COLO829 (cell line): ENCODE measurements at regions not wholly inside any gene's neighbourhood (a gene's known extent, or its start where the extent isn't known, plus 50 kb on each side); places are given as distances from the start of the nearest gene placed in this dataset.

Source experiments
- DNase-seq: peaks from one replicate; pipeline ENCODE4 v3.0.0; 2012; ENCODE audit warnings: low spot score

DNA sequence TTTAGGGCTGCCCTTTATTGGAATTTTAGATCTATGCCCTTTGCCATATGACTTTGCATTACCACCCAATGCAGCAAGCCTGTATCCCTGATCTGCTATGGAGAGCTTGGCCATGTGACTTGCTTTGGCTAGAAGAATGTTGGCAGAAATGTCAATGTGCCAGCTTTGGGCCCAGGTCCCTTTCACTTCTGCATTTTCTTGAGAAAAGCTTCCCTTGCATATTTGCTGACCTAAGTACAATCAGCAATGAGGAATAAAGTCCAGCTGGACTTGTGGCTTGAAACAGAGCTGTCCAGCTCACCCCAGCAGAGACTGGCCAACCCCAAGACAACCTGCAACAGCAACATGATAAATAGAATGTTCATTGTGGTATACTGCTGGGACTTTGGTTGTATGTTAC, 135.9 kb downstream of the PAH start:
- DNase-seq, result no peak

DNA sequence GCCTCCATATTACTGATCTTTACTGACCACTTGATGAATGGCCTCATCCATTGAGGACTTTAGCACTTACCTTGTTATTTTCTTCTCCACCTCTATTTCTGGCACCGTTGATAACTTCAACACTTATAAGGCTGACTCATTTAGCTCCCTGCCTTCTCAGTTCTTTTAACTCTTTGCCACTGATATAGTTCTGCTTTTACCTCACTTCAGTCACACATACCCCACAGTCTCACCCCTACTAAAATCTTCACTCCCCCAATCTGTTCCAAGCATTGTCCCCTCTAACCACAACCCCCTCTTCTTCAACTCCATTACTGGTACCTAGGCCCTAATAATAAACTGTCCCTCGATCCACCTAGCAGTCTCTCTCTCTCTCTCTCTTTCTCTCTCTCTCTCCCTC, 141.0 kb downstream of the PAH start:
- DNase-seq, result no peak

DNA sequence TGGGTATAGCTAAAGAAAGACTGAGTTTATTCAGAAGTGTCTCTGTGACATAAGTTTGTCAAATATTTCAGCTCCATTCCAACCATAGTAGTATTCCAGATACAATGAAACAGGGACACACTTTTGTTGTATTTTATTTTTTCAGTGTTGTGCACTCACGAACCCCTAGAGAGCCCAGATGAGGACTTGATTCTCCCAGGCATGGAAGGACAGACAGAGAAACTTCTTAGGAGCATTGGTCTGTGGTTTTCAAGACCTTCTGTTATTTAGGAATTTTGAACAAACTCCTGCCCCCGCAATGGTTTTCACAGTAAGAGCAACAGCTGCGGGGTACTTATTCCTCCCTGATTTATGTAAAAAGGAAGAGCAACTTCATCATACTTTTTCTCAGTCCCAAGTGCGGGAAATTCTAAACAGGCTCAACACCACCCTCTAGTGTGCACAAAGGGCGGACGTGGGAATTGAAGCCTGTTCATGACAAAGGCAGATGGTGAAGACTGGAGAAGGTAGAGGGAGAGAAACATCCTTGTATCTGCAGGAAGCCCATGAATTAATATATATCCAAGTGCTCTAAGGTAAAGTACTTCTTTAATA, 147.6 kb downstream of the PAH start:
- DNase-seq, result peak; percentile 75

DNA sequence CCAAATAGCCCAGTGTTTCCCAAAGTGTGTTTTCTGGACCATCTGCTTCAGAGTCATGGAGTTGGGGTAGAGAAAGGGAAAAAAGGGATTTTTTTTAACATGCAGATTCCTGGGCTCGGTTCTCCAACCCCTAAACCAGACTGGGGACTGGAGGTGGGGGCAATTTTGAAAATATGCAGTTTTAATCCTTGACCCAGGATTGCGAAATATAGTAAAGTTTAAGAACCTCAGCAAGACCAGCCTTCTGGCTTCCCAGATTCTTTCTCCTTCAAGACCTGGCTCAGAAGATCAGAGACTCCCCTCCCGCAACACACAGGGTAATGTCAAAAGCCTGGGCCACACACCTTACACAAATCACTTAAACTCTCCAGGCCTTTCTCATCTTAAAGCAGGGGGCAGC, 150.1 kb downstream of the PAH start:
- DNase-seq, result no peak

DNA sequence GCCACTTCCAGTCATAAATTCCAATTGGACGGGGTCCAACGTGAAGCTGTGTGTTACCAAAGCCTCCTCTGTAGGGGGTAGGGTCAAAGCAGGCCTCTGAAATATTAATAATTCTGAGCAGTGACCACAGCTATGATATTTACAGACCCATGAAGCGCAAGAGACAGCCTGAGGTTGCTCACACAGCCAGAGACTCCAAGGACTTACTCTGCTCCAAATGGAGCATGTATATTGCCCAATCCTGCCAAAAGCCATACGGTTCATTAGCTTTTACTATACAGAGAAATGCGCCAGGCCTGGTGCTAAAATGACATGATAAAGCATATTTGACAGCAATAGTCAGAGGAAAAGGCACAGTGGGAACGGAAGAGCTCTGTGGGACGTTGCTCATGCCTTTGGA, 151.3 kb downstream of the PAH start:
- DNase-seq, result no peak

DNA sequence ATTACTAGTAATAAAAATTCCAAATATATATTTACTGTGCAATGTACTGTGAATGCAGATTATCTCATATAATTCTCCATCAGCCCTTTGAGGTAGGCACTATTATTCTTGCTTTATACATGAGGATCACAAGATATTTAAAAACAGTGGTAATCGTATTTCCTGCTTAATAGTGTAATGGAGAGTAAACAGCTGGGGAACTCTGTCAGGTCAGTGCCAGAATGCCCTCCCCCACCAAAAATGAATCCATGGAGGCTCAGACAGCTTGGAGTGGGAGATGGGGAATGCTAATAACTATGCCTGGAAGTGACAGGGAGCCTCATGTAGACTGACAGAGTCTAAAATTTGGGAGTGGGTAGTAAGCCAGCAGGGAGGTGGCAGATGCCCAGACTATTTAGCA, 153.6 kb downstream of the PAH start:
- DNase-seq, result no peak

DNA sequence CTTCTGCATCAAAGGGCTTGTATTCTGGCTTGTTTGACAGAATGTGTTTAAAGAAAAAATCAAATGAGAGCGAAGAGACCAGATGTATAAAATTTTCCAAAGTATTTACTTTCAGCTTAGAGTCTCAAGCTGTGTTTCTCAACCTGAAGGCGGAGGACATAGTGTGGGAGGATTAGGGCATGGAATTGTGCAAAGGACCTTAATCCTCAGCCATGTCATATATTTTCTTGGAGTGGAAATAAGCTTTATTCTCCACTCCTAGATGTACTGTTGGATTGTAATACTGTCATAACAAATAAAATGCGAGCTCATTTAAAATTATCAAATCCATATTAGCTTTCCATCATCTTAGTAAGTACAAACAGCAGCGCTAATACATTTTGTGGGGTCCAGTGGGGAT, 154.0 kb downstream of the PAH start:
- DNase-seq, result no peak

DNA sequence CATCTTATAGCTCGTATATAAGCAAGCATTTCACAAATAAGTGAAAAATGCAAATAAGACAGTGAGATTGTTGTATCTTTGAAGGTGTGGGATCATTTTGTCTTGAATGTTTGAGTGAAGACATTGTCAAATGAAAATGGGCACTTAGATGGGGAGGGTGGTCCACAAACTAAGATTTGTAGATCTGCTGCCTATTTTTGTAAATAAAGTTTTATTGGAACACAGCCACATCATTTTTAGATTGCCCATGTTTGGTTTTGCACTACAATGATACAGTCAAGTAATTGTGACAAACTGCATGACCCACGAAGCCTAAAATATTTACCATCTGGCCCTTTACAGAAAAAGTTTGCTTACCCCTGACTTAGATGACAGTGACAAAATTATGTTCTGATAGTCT, 156.7 kb downstream of the PAH start:
- DNase-seq, result no peak

DNA sequence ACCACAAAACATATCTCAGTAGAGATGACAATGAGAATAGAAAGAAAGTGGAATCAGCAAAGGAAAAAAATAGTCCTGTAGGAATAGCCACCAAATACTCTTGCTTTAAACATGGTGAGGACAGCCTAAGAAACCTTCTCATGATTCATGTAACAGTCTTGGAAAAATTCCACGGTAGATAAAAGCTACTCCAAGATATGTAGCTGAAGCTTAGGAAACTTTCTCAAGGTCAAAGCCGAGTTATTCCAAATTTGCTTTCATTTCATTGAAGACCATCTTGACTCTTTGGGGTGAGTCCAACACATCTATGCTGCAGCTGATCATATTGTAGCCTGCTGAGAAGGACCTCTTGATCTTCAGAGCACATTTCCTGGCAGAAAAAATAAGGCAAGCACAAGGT, 157.6 kb downstream of the PAH start:
- no peak for DNase-seq

DNA sequence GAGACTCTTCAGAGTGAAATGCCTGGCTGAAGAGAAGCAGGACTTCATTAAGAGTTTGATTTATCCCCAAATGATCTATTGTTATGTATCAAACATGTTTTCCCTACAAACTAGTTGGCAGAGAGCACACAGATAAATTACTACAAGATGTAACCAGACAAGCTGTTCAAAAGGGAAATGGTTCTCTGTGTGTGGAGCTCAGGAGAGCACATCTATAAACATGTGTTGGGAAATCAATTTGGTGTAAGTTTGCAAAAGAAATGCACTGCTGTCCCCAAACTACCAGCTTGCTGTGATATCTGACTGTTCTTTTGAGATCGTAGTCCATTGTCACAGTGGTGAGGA, 159.2 kb downstream of the PAH start:
- DNase-seq, result no peak

DNA sequence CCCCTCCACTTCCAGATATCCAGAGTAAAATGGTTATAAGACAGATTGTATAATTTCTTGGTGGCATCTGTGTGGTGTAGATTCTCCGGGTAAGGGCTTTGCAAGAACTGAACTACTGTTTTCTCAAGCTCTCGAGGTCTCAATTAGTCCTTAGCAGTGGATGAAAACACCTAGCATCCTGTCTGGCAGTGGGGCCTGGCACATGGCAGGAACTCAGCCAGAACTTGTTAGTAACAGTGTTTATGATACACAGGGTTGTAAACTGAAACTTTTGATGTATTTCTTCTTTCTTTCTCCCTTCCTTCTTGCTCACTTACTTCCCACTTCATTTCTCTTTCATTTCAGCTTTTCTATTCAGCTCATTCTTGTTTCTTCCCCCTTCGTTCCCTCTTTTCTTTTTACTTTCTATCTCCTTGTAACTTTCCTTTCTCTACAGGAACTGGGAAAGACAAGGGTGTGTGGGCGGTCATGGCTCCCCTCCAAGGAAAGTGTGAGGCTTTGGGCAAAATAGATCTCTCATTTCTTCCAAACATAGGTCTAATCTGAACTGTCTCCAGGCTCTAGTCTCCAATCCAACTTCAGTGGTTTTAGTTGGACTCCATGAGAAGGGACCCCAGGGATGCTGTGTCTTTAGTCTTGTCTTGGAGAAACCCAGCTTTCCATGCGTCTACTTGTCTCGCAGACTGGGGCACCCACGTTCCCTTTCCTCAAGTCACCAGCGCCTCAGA, 159.7 kb downstream of the PAH start:
- DNase-seq, result no peak

DNA sequence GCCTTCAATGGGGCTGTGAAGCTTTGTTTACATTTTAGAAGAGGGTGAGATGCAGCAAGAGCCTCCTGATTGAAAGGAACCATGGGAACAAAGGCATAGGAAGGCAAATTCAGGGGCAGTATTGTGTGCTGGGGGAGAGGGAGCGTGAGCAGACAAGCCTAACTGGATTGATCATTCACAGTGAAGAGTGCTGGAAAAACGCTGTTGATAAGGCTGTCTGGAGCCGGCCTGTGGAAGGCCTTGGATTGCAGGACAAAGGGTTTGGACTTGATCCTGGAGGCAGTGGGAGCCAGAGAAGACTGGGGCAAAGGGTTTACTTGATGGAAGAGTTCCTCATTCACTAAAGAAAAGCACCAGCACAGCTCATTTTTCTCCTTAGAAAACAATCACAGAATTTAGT, 160.5 kb downstream of the PAH start:
- DNase-seq, result no peak

DNA sequence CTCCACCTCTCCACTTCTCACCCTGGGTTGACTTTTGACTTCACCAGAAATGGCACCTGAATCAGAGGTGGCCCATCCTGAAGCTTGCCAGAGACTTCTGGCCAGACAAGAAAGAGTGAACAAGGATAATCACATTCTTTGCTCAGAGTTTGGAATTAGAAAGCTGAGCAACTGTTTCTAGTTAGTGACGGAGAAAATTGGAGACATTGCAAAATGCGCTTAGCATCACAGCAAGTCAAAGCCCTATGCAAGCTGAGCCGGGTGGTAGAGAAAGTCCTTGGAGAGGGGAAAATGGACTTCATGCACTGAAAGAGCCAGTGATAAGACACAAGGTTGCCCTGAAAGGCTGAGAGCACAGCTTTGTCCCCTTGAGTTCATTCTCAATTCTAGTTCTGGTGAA, 161.8 kb downstream of the PAH start:
- DNase-seq, result no peak

DNA sequence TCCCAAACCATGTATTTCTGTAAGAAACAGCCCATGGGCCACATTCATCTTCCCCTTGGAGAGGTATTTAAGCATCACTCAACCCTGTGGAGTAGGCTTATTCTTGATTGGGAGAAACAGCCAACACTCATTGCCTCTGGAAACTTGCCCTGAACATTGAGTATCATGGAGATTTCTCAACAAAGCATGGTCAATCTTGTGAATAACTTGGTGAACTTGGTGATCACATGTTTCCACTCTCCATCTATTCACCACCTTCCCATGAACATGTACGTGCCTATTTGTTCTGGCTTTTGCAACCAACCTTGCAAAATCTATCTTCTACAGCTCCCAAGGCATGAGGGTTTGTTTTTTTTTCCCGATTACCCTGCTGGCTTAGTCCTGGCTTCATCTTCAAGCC, 163.2 kb downstream of the PAH start:
- DNase-seq, result no peak

DNA sequence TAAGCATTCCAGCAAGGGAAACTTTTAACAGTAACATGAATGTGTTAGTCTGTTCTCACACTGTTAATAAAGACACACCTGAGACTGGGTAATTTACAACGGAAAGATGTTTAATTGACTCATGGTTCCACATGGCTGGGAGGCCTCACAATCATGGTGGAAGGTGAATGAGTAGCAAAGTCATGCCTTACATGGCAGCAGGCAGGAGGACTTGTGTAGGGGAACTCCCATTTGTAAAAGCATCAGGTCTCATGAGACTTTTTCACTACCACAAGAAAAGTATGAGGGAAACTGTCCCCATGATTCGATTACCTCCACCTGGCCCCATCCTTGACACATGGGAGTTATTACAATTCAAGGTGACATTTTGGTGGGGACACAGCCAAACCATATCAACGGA, 168.3 kb downstream of the PAH start:
- no peak for DNase-seq

DNA sequence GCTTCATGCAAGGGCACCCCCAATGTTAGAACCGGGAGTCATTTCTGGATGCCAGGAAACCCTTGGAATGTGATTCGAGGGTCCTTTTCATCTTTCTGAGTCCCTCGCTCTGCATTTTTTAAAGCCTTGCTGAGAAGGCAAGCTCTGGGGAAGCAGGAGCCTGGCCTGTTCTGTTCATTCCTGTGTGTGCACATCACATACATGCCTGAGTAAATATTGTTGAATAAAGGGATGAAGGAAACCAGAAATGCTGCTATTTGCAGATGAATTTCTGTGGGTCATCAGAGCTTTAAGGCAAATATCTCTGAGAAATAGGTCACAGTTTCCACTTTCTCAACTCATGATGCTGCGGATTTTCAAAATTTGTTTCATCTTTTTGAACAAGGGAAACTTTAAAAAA, 170.1 kb downstream of the PAH start:
- no peak for DNase-seq

DNA sequence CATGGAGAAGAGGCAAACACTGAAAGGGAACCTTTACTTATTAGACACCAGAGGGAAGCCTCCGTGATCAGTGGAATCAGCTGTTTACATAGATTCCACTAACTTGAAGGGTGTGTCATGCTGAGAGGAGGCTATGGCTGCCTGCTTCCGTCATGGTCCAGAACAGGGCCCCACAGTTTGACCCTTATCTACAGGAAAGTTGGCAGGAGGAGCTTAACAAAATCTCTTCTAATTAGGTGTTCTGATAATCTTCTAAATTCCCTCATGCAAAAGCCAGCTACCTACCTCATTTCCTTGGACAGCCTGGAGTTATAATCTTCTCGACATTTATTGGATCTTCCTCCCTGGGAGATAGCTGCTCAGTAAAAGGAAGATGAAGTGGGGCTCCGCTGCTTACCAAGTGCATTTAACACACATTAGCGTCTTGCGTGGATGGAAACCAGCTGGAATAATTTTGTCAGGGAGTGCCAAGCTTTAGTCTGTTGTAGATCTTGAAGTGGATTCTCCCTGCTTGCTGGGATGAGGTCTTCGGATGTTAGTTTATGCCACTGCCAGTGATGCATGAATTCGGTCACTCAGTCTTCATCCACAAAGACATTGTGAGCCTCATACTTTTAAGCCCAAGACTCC, 171.0 kb downstream of the PAH start:
- DNase-seq, result no peak

DNA sequence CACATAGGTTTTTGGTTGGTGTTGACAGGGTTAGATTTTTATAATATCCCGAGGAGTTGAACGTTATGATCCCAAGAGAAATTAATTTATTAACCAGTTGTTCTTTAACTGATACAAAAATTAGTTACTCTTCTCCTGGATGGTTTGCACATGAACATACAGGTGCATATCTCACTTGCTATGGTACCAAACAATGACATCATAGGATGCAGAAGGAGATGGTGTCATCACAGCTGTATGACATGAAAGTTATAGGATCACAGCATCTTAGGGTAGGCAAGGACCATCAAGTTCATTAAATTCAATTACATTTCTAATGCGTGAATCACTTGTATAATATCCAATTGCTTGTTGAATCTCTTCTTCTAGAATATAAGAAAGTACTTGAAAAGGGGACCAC, 175.8 kb downstream of the PAH start:
- no peak for DNase-seq

DNA sequence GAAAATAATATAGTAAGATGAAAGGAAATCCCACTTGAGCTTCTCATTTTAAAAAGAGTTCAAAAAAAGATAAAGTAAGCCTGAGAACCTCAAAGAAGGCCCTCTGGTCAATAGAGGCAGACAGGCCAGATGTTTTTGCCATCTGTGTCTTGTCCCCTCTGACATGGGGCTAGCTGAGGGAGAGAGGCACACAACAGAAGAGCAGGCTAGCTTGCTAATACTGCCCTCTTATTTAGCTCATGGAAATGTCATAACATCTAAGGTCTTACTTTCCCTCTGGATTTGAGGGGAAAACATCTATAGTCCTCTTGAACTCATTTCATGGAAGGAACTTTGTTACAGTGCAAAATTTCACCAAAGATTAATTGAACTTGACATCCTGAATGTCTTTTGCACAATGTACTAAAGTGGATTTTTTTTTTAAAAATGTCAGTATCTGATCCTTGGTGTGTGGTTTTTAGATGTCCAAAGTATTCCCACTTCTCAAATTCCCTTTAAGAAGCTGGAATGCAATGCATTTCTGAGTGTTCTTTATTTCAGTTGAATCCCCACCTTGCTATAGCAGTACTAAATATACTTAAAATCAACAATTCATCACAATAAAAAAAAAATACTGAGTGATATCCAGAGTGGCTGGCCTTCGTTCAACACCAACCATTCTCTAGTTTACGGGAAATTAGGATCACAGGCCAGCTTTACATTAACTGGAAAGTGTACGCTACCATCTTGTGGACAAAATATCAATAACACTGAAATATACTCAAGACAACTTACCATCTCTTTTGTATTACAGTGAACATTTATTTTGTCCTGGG, 176.7 kb downstream of the PAH start:
- DNase-seq, result no peak

DNA sequence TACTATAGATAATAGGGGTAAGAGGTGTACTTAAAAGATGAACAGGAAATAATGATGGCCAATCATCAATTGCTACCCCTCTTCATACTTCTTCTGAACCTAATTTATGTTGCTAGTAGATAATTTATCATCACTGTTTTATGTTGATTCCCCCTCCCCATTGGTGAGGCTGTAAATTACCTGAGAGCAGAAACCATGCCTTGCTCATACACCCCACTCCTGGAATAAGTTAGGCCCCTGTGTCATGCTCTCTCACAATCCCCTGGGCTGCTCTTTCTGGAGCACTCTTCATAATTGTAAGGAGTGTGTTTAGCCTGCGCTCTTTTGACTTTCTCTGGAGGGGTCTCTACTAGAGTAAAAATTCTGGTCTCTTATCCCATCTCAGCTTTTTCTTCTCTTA, 180.7 kb downstream of the PAH start:
- no peak for DNase-seq

DNA sequence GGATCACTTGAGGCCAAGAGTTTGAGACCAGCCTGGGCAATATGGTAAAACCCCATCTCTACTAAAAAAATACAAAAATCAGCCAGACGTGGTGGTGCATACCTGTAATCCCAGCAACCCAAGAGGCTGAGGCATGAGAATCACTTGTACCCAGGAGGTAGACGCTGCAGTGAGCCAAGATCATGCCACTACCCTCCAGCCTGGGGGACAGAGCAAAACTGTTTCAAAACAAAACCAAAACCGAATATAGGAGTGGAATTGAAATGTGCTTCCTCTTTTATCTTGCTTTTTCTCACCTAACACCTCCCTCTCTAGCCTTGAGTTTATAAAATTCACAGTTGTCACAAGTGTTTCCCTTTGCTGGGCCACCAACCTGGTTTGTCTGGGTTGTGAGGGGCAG, 181.9 kb downstream of the PAH start:
- DNase-seq, result no peak

DNA sequence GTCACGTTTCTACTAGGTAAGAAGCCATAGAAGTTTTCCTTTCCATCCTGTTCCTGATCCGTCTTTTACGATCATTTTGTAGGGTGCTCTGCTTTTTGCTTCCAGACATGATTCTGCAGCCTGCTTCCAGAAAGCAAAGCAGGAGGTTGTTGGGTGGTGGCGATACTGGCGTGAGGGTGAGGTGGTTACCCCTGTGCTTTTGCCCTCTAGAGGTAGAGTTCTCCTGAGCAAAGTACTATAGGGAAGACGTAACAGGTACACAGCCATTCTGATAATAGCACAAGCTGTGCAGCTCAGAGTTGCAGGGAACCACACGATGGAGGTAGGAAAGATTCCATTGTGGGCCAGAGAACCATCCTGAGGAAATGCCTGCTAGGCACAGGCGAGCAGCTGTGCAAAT, 186.0 kb downstream of the PAH start:
- DNase-seq, result no peak
